ENCODE measurements at regions not wholly inside any gene's neighbourhood (a gene's known extent, or its start where the extent isn't known, plus 50 kb on each side); places are given as distances from the start of the nearest gene placed in this dataset.

- TF ChIP-seq CTCF (conservative IDR thresholded peaks at IDR 0.05) (no peak), ZFX (IDR thresholded peaks at IDR 0.05) (no peak)
Measured at GRCh38 chr2:185185044-185185443, 553.6 kb upstream of the FSIP2 start.

All from C4-2B (cell line).